ENCODE measurements at regions not wholly inside any gene's neighbourhood (a gene's known extent, or its start where the extent isn't known, plus 50 kb on each side); places are given as distances from the start of the nearest gene placed in this dataset.
A peak's percentile ranks its signal among the peaks of the same experiment; 100 is the strongest.

DNA sequence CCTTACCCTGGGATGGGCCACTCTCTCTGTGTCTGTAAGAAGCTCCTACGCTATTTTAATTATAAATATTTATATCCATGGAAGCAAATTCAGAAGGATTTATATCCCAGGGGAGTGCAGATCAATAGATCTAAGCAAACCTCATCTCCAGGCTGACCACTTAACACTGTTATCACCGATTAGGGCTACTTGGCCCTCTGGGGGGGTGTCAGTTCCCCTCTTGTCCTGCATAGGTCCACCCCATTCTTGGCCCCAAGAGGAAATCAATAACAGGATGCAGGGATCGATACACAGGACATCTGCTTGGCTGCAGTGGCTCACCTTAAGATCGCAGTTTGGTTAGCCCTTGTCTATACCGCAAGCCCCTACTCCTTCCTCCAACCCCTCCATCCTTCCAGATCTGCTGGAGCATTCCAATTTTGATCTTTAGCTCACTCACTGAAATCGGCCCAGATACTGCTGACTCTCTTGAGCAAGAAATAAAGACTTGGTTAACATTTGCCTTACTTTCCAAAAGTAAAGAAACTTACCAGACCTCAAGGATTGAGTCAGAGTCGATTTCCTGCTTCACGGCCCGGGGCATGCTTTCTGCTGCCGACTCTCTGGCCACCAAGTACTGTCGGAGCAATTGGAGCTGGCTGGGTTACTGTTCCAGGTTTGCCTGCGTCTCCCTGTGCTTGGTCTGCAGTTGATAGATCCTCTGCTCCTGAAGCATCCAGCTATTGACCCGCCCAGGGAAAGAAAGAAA is 112.3 kb upstream of the PMFBP1 start:
- Mint-ChIP-seq H3K27me3 (ENCODE audit: low read depth) (no peaks in the 10 kb centered on the region), H3K27ac (no peak overlapping the region), H3K36me3 (ENCODE audit: low read depth) (no peaks in the 10 kb centered on the region), H3K4me1 (no peaks in the 10 kb centered on the region), H3K4me3 (no peak overlapping the region), H3K9me3 (no peaks in the 10 kb centered on the region)
- TF ChIP-seq, protein P1, sequence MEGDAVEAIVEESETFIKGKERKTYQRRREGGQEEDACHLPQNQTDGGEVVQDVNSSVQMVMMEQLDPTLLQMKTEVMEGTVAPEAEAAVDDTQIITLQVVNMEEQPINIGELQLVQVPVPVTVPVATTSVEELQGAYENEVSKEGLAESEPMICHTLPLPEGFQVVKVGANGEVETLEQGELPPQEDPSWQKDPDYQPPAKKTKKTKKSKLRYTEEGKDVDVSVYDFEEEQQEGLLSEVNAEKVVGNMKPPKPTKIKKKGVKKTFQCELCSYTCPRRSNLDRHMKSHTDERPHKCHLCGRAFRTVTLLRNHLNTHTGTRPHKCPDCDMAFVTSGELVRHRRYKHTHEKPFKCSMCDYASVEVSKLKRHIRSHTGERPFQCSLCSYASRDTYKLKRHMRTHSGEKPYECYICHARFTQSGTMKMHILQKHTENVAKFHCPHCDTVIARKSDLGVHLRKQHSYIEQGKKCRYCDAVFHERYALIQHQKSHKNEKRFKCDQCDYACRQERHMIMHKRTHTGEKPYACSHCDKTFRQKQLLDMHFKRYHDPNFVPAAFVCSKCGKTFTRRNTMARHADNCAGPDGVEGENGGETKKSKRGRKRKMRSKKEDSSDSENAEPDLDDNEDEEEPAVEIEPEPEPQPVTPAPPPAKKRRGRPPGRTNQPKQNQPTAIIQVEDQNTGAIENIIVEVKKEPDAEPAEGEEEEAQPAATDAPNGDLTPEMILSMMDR (IDR thresholded peaks at IDR 0.05; ENCODE audit: unreplicated experiment in 3 of 3): no peak

DNA sequence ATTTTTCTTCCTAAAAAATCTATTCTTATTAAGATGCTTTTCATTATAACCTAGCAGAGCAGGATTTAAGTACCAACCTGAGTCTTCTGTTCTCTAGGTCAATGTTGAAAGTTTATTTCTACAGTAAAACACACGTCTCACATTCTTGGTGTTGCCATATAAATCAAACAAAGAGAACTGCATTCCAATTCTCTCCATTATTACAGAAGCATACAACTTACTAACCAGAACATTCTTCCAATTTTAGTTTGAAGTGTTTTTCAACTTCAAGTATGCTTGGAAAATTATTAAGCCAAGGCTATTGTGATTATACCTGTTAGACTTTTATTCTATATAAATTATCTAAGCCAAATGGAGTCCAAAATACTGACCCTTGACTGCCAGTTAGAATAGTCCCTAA is 110.4 kb upstream of the PMFBP1 start:
- TF ChIP-seq, protein P1 (IDR thresholded peaks at IDR 0.05; ENCODE audit: unreplicated experiment in 3 of 3): no peak
- H3K27ac Mint-ChIP-seq: no peak overlapping the region
- H3K36me3 Mint-ChIP-seq (ENCODE audit: low read depth): no peaks in the 10 kb centered on the region
- H3K4me1 Mint-ChIP-seq: no peaks in the 10 kb centered on the region
- H3K27me3 Mint-ChIP-seq (ENCODE audit: low read depth): no peaks in the 10 kb centered on the region
- H3K9me3 Mint-ChIP-seq: no peaks in the 10 kb centered on the region
- H3K4me3 Mint-ChIP-seq: no peak overlapping the region

DNA sequence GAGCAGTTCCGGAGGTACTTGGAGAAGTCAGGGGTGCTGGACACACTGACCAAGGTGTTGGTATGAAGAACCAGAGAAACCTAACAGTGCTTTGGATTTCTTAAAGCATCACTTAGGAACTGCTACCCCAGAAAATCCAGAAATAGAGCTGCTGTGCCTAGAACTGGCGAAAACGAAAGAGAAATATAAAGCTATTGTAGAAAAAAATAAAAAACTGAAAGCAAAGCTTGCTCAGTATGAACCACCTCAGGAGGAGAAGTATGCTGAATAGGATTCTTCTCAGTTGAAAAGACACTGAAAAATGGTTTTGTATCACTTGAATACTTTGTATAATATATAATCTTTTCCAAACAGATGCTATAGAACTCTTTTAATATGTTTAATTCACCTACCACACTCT is 106.3 kb upstream of the PMFBP1 start:
- H3K9me3 Mint-ChIP-seq: no peaks in the 10 kb centered on the region
- no peaks in the 10 kb centered on the region for H3K27me3 Mint-ChIP-seq (ENCODE audit: low read depth)
- TF ChIP-seq, protein P1 (IDR thresholded peaks at IDR 0.05; ENCODE audit: unreplicated experiment in 3 of 3): no peak
- H3K27ac Mint-ChIP-seq: no peak overlapping the region
- H3K36me3 Mint-ChIP-seq (ENCODE audit: low read depth): no peaks in the 10 kb centered on the region
- H3K4me1 Mint-ChIP-seq: no peaks in the 10 kb centered on the region
- H3K4me3 Mint-ChIP-seq: no peak overlapping the region

DNA sequence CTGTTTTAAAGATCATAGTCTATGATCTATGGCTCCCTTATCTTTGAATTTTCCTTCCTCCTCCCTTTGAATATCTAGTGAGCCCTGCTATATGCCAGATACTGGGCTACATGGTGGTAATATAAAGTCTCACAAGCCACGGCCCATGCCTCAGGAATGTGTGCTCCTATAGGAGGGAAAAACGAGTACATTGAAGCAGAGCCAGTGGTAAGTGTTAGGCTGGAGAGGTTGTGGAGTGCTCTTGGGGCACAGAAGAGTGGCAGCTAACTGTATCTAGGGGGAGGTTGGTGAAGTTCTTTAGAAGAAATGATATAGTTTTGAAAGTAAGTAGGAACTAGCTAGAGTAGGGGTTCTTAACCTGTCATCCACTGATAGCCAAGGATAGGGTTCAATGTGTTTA is 105.8 kb upstream of the PMFBP1 start:
- Mint-ChIP-seq H3K9me3 (no peaks in the 10 kb centered on the region), H3K4me1 (no peaks in the 10 kb centered on the region), H3K27ac (no peak overlapping the region), H3K27me3 (ENCODE audit: low read depth) (no peaks in the 10 kb centered on the region), H3K36me3 (ENCODE audit: low read depth) (no peaks in the 10 kb centered on the region), H3K4me3 (no peak overlapping the region)
- TF ChIP-seq, protein P1 (IDR thresholded peaks at IDR 0.05; ENCODE audit: unreplicated experiment in 3 of 3): no peak

DNA sequence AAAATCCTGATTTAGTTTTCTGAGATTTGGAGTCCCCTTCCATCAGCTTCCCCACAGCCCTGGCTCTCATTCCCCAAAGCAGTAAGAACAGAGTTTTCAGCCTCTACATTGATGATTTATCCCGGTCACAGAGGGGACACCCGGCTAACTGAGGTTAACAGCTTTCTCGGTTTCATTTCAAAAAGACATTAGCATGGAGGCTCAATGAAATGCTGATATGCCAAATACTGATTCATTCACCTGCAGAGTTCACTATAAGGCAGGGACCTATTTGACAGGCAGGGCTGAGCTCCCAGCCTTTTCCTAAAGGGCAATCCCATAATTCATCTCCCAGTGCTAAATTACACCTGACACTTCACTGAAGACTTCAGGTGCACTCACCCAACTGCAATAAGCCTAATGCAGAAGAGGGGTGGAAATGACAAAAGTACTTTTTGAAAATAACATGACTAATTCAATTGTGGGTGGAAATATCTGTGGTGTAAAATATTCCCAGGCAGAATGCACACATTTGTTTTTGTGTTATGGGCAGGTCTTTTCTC is 99.8 kb upstream of the PMFBP1 start:
- Mint-ChIP-seq H3K4me3 (no peak overlapping the region), H3K27me3 (ENCODE audit: low read depth) (peaks cover 4% of the 10 kb centered on the region), H3K9me3 (no peaks in the 10 kb centered on the region), H3K4me1 (peaks cover 6% of the 10 kb centered on the region), H3K27ac (no peak overlapping the region), H3K36me3 (ENCODE audit: low read depth) (peaks cover 9% of the 10 kb centered on the region)
- TF ChIP-seq, protein P1 (IDR thresholded peaks at IDR 0.05; ENCODE audit: unreplicated experiment in 3 of 3): no peak

DNA sequence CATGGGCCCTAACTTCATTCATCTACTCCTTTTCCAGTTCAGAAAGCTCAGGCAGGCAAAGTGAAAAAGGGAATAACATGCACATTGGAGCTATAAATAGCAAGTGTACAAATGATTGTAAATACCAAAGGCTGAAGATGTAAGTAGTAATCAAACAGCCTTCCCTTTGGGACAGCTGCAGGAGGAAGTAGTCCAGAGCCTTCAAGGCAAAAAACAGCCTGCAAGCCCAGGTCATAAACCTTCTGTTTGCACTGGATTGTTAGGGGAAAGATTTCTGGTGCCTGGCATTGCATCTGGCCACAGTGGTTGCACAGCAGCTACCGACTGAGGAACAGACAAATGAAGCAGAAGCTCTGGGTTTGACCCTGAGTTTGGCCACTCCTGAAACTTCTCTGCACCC is 98.6 kb upstream of the PMFBP1 start:
- Mint-ChIP-seq H3K27me3 (ENCODE audit: low read depth) (peaks cover 4% of the 10 kb centered on the region), H3K27ac (peak overlapping the region in 1 of 3 experiments; percentile 5), H3K9me3 (no peaks in the 10 kb centered on the region), H3K36me3 (ENCODE audit: low read depth) (peaks cover 9% of the 10 kb centered on the region), H3K4me3 (no peak overlapping the region), H3K4me1 (peaks cover 6% of the 10 kb centered on the region)
- TF ChIP-seq, protein P1 (IDR thresholded peaks at IDR 0.05; ENCODE audit: unreplicated experiment in 3 of 3): no peak

Measured in nephron (organoid).